HepG2 (cell line): ENCODE measurements at regions not wholly inside any gene's neighbourhood (a gene's known extent, or its start where the extent isn't known, plus 50 kb on each side); places are given as distances from the start of the nearest gene placed in this dataset.

Experiments used
- ATAC-seq: fragments of 200-7000 bp; cut with Tn5 transposase; 3 replicates; pipeline ENCODE4 v1.9.1; 2020; ENCODE audit warnings: mild to moderate bottlenecking, moderate library complexity
- BruUV-seq: library from RNA; stranded (reverse); fragments of 400-500 nt; replicated peaks from 2 replicates; lab custom pipeline; 2021; lab: Mats Ljungman, UMichigan
- CTCF ChIA-PET: fragments of 300-600 bp; formaldehyde crosslinking; extraction: SDS; loops from one replicate; lab custom pipeline; 2021; ENCODE audit warnings: low total read pairs, inconsistent platforms, low intra/inter-chr PET ratio; lab: Yijun Ruan, JAX
- POLR2A ChIA-PET: fragments of 350-600 bp; sonication (Branson Sonifier 250); formaldehyde crosslinking; loops from one replicate; lab custom pipeline; 2020; ENCODE audit warnings: antibody characterized with exemption, inconsistent platforms; lab: Yijun Ruan, JAX
- DNase-seq: peaks from one replicate; pipeline ENCODE4 v3.0.0-alpha.2; 2015; ENCODE audit warnings: low spot score
- FAIRE-seq: peaks from 3 replicates; lab custom pipeline; 2011; peaks lifted over from hg19 to GRCh38; lab: Jason Lieb, UNC
- H2AFZ ChIP-seq: one replicate; pipeline ENCODE4 v1.6.1; 2011; ENCODE audit warnings: low read length, inconsistent platforms
- H3K27ac ChIP-seq: fragments of 300-600 bp; 3 replicates; pipeline ENCODE4 v1.8.0; 2011; ENCODE audit warnings: mixed run types, mild to moderate bottlenecking, mixed read lengths, low read length, inconsistent platforms; ENCODE audit not compliant: insufficient read depth; ENCODE audit errors: extremely low read length
- H3K27me3 ChIP-seq, 2 experiments: fragments of 200-600 bp in 1 of 2; 2 replicates in 1 of 2; 3 replicates in 1 of 2; pipeline versions ENCODE4 v1.6.0 to v1.8.0; 2011; ENCODE audit warnings: low read length in 2 of 2, mild to moderate bottlenecking in 2 of 2, moderate library complexity in 2 of 2, inconsistent platforms in 1 of 2; ENCODE audit not compliant: insufficient read depth in 2 of 2, control insufficient read depth in 1 of 2
- H3K36me3 ChIP-seq, 2 experiments: fragments of 200-600 bp in 1 of 2; replicated peaks in 1 of 2; 2 replicates in 1 of 2; 3 replicates in 1 of 2; pipeline versions ENCODE4 v1.5.1 to v1.8.0; 2011; ENCODE audit warnings: low read length in 2 of 2, inconsistent platforms in 1 of 2; ENCODE audit not compliant: insufficient read depth in 2 of 2, control insufficient read depth in 1 of 2
- H3K4me1 ChIP-seq: 2 replicates; pipeline ENCODE4 v1.5.1; 2012; ENCODE audit warnings: low read length, inconsistent platforms; ENCODE audit not compliant: insufficient read depth
- H3K4me2 ChIP-seq: 2 replicates; pipeline ENCODE4 v1.6.0; 2011; ENCODE audit warnings: low read depth, low read length, inconsistent platforms
- H3K4me3 ChIP-seq, 3 experiments: fragments of 200-600 bp in 1 of 3; sonication (generic), shearing (Covaris generic) in 1 of 3; replicated peaks in 1 of 3; 2 replicates each; pipeline ENCODE4 v1.5.1; 2011 to 2016; ENCODE audit warnings: low read length in 3 of 3, inconsistent platforms in 2 of 3, low read depth in 2 of 3, mild to moderate bottlenecking in 2 of 3, control low read depth in 1 of 3, mixed read lengths in 1 of 3; ENCODE audit not compliant: insufficient read depth in 1 of 3
- H3K79me2 ChIP-seq: one replicate; pipeline ENCODE4 v1.6.1; 2011; ENCODE audit warnings: low read length, inconsistent platforms; ENCODE audit not compliant: insufficient read depth
- H3K9ac ChIP-seq: 2 replicates; pipeline ENCODE4 v1.6.0; 2011; ENCODE audit warnings: mild to moderate bottlenecking, low read depth, low read length, inconsistent platforms; ENCODE audit not compliant: insufficient read depth
- H3K9me3 ChIP-seq: 2 replicates; pipeline ENCODE4 v1.5.1; 2012; ENCODE audit warnings: mild to moderate bottlenecking, low read length
- H4K20me1 ChIP-seq: 2 replicates; pipeline ENCODE4 v1.6.0; 2011; ENCODE audit warnings: inconsistent platforms, mild to moderate bottlenecking, low read length, moderate library complexity; ENCODE audit not compliant: insufficient read depth
- ARID3A ChIP-seq: IDR thresholded peaks from 2 replicates; pipeline ENCODE4 v1.6.1; 2012; ENCODE audit warnings: low read depth, low read length, improper control_type of control experiment
- BCL3 ChIP-seq: sonication (generic); formaldehyde crosslinking; IDR thresholded peaks from 2 replicates; pipeline ENCODE4 v1.5.1; 2020; ENCODE audit warnings: mild to moderate bottlenecking, missing genetic modification reagents, moderate library complexity
- JARID2 ChIP-seq: sonication (generic); formaldehyde crosslinking; IDR thresholded peaks from 2 replicates; pipeline ENCODE4 v1.8.1; 2023; ENCODE audit warnings: missing genetic modification reagents, inconsistent platforms; ENCODE audit not compliant: insufficient replicate concordance
- LBX2 ChIP-seq: sonication (generic); formaldehyde crosslinking; IDR thresholded peaks from 2 replicates; pipeline ENCODE4 v1.5.0; 2020; ENCODE audit warnings: missing genetic modification reagents, mild to moderate bottlenecking, borderline replicate concordance
- RFXAP ChIP-seq: sonication (generic); formaldehyde crosslinking; IDR thresholded peaks from 2 replicates; pipeline ENCODE4 v1.4.0; 2020; ENCODE audit warnings: missing genetic modification reagents, borderline replicate concordance
- TCF7L2 ChIP-seq: IDR thresholded peaks from 2 replicates; pipeline ENCODE4 v1.6.1; 2011; ENCODE audit warnings: mild to moderate bottlenecking, low read depth, low read length, moderate library complexity
- TOE1 ChIP-seq: sonication (generic); formaldehyde crosslinking; IDR thresholded peaks from 2 replicates; pipeline ENCODE4 v1.4.0; 2020; ENCODE audit warnings: mild to moderate bottlenecking, missing genetic modification reagents
- ZNF691 ChIP-seq: sonication (generic); formaldehyde crosslinking; IDR thresholded peaks from 2 replicates; pipeline ENCODE4 v1.4.0; 2020; ENCODE audit warnings: missing genetic modification reagents, low read depth, mild to moderate bottlenecking, borderline replicate concordance
- ZNF792 ChIP-seq: IDR thresholded peaks from 2 replicates; pipeline ENCODE4 v1.6.1; 2016
- ZNF841 ChIP-seq: sonication (generic); formaldehyde crosslinking; IDR thresholded peaks from 2 replicates; pipeline ENCODE4 v1.8.1; 2023; ENCODE audit warnings: missing genetic modification reagents, borderline replicate concordance
- WGBS: methylation state at CpG from one replicate; pipeline ENCODE4 v1.1.6; 2017; ENCODE audit warnings: low lambda C conversion rate; 5-methylcytosine and 5-hydroxymethylcytosine counted together
- in situ Hi-C: cut with HindIII; loops from 2 replicates; pipeline ENCODE4 v1.10.0; 2017; ENCODE audit warnings: low pct_unique_long_range_greater_than_20kb; ENCODE audit not compliant: extremely low pct_ligation_motif_present
- intact Hi-C: fragments of 100-400 bp; cut with micrococcal nuclease; formaldehyde crosslinking; loops from one replicate; pipeline ENCODE4 v1.10.0; 2022; ENCODE audit not compliant: unreplicated experiment

GRCh38 chr7:13097499-13097898 is 410.1 kb downstream of the ARL4A start:
- ATAC-seq (no peak), DNase-seq (no peak)
- POLR2A ChIA-PET: no interaction called here
- Histone ChIP-seq H3K27me3 (no peaks in the 10 kb centered on the region), H3K27ac (no peak overlapping the region), H3K9ac (no peak overlapping the region), H3K4me1 (no peaks in the 10 kb centered on the region; the same call in 1 of the 2 replicates), H2AFZ (no peak overlapping the region), H3K36me3 (no peaks in the 10 kb centered on the region)
- CTCF ChIA-PET: no interaction called here
- in situ Hi-C loops: no loop called here
- TF ChIP-seq BCL3 (no peak), ZNF792 (no peak), LBX2 (CRISPR knock-in tag) (no peak), ZNF841 (CRISPR knock-in tag) (no peak), TOE1 (no peak), TCF7L2 (no peak), ZNF691 (CRISPR knock-in tag) (no peak), JARID2 (CRISPR knock-in tag) (no peak), RFXAP (no peak), ARID3A (no peak)
- TF ChIP-seq, all 625 proteins: peak for 0
- no TSS peak for BruUV-seq
- no peak for FAIRE-seq
- intact Hi-C loops: loop anchor here (5.0 kb wide), 1 partner anchor 80 kb away; no protein-coding TSS in a partner anchor
- Histone ChIP-seq H3K4me3 (no peak overlapping the region), H4K20me1 (no peaks in the 10 kb centered on the region), H3K79me2 (no peaks in the 10 kb centered on the region), H3K9me3 (no peaks in the 10 kb centered on the region), H3K4me2 (no peak overlapping the region)
- WGBS: 53% methylated on average over 3 of the region's 3 CpGs
